ENCODE measurements at regions not wholly inside any gene's neighbourhood (a gene's known extent, or its start where the extent isn't known, plus 50 kb on each side); places are given as distances from the start of the nearest gene placed in this dataset.

DNA sequence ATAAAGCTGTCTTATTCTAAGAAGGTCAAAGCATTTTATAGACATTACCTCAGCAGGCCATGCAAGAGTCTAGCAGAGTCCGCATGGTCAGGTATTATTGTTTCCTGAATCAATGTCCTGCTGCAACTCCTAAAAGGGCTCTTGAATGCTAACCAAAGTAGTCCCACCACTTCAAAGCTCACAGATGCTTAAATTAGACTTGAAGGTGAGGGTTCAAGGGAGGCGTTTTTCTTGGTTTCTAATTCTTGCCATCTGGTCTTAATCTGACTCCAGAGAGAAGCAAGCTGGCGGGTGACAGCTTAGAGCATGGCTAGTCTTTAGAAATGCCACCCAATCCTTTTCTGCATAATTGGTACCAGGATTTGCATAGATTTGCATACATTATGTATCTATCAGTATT lies 226.3 kb downstream of the MREG start:
- no peak for TF ChIP-seq EZH2 (IDR thresholded peaks at IDR 0.05; ENCODE audit: borderline replicate concordance, low read length)
- TF ChIP-seq, protein P1, sequence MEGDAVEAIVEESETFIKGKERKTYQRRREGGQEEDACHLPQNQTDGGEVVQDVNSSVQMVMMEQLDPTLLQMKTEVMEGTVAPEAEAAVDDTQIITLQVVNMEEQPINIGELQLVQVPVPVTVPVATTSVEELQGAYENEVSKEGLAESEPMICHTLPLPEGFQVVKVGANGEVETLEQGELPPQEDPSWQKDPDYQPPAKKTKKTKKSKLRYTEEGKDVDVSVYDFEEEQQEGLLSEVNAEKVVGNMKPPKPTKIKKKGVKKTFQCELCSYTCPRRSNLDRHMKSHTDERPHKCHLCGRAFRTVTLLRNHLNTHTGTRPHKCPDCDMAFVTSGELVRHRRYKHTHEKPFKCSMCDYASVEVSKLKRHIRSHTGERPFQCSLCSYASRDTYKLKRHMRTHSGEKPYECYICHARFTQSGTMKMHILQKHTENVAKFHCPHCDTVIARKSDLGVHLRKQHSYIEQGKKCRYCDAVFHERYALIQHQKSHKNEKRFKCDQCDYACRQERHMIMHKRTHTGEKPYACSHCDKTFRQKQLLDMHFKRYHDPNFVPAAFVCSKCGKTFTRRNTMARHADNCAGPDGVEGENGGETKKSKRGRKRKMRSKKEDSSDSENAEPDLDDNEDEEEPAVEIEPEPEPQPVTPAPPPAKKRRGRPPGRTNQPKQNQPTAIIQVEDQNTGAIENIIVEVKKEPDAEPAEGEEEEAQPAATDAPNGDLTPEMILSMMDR (IDR thresholded peaks at IDR 0.05; ENCODE audit: low read length) = no peak
